CD4-positive, alpha-beta T cell treated with Interleukin-1 beta for 1 hour (primary cell): ENCODE measurements at regions not wholly inside any gene's neighbourhood (a gene's known extent, or its start where the extent isn't known, plus 50 kb on each side); places are given as distances from the start of the nearest gene placed in this dataset.

Source experiments
- DNase-seq, 2 donors: peaks; one replicate each; pipeline ENCODE4 v3.0.0-alpha.2; 2020 to 2022

DNA sequence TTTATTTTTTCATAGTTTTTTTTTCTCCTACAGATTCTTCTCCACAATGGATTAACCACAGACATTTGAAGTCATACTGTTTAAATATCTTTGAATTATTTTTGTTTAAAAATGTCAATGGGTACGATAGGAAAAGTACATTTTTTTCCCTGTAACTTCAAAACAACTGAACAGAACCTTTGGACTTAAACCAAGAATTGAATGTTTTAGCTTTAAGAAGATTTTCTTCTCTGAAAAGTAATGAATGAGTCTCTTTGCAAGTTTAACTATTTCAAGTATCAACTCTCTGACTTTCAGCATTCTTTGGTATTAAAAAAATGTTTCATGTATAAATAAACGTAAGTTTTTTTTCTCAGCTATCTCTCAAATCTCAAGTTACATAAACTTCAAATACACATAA lies 364.3 kb downstream of the FBXO8 start:
- no peak for DNase-seq

DNA sequence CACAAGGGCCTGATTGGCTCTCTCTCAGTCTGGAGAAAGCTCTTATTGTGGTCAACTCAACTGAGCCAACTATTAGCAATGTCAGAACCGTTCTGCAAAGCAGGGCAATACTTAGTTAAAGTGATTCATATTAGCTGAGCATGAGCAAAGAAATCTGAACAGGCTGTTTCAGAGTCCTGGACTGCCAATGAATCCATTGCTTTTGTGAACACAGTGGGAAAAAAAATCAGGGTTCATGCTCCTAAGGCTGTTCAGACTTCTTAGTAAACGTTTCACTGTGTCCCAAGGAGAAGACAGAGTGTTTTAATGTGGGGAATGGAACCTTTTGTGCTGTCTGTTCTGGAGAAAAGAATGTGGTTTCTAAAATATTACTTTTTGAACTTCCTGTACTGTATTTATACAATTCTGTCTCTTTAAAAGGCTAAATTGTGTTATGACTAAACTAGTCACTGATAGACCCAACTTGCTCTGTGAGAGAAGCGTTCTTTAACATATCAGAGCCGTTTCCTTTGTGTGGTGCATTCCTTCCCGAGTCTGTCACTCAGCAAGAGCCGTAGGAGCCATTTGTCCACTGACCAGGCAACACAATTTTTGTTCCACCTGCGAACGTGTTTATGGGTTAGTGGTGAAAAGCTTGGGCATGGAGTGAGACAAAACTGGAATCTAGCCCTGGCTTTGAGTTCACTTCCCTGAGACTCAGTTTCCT lies 366.1 kb downstream of the FBXO8 start:
- DNase-seq, result no peak

DNA sequence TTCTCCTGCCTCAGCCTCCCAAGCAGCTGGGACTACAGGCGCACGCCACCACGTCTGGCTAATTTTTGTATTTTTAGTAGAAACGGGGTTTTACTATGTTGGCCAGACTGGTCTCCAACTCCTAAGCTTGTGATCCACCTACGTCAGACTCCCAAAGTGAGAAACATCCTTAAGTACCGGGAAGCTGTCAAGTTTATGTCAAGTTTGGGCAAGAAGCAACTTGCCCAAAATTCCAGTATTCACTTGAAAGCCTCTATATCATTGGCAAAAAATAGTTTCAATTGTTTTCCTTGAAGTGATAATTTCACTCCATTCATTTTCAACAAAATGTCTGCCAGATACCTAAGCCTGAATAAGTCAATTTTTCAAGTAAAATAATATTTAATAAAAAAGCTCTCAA lies 370.0 kb downstream of the FBXO8 start:
- DNase-seq, result no peak

DNA sequence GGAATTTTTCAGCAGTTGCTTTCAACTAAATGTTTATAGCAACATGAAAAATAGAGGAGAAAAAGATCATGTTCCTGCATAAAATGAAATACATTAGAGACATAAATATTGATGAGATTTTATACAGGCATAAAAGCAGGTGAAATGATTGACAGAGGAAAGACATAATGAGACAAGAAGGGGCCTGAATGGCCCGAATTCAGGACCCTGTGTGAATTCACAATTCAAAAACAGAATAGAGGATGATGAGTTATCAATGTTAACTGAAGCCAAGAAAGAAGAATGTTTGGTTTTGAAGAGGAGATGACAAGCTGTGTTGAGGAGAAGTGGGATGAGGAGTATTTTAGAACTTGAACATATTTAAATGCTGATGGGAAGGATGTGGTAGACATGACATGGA lies 371.1 kb downstream of the FBXO8 start:
- no peak for DNase-seq

DNA sequence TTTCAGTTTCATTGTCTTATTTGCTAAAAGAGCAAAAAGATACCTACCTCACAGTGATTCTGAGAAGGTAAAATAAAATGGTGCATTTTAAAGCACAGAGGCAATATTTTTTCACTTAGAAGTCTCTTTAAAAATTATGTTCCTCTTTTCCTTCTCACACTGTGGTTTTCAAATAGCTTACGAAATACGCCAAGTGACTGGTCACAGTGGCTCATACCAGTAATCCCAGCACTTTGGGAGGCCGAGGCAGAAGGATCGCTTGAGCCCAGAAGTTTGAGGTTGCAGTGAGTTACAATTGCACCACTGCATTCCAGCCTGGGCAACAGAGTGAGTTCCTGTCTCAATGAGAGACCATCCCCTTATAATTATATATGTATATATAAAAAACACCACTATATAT lies 372.6 kb downstream of the FBXO8 start:
- peak in 1 of 2 donors; percentile 10 for DNase-seq

DNA sequence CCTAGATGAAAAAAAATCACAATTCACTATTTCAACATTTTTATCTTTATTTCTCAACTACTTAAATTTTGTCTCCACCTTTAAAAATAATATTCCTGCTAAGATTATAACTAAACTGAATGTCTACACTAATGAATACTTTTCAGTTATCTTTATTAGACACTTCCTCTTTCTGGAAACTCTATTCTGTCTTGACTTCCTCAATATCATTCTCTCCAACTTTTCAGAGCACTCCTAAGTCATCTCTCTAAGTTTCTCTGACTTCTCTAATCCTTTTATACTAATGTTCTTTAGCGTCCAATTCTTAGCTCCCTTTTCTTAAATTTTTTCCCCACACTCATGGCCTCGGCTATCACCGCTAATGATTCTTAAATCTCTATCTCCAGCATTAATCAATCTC lies 374.2 kb downstream of the FBXO8 start:
- no peak for DNase-seq

DNA sequence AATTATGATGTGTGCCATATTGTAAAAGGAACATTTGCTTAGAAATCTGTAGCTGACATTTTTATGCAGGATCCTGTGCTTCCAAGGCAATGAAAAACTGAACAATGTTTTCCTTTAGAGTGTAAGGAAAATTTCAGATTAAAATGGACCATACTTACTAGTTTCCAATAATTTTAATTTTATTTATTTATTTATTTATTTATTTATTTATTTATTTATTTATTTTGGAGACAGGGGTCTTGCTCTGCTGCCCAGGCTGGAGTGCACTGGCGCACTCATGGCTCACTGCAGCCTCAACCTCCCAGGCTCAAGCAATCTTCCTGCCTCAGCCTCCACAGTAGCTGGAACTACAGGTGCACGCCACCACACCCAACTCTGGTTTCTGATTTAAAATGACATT lies 369.8 kb upstream of the HAND2 start:
- no peak for DNase-seq

DNA sequence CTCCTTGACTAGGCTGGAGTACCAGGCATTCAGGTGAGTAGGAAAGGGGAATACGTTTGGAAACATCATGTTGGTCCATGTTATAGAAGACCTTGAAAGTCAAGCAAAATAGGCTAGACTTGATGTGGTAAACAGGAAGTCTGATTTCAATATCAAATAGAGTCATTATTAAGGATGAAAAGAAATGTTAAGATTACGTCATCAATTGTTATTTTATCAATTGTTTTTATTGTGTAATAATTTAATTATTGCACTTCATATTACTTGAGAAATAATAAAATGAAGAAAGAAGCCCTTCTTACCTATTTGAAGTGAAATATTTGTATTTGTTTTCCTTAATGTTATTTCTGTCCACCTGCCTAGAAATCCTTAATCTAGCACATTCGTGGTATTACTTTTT lies 361.0 kb upstream of the HAND2 start:
- DNase-seq, result no peak

DNA sequence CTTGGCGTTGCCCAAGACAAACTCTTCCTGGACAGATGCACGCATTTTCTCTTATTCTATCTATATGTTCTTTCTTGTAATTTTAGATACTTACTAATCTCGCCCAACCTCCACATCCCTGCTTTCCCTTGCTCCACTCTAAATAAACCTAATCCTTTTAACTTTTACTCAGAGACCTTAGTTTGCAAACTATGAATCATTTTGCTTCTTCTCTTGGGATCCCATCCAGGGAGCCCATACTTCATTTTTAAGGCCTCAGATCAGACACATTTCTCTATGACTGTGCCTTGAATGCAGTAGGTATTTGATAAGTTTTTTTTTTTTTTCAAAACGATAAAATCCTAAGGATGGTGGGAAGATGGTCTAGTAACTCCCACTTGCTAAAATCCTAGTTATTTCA lies 353.8 kb upstream of the HAND2 start:
- no peak for DNase-seq

DNA sequence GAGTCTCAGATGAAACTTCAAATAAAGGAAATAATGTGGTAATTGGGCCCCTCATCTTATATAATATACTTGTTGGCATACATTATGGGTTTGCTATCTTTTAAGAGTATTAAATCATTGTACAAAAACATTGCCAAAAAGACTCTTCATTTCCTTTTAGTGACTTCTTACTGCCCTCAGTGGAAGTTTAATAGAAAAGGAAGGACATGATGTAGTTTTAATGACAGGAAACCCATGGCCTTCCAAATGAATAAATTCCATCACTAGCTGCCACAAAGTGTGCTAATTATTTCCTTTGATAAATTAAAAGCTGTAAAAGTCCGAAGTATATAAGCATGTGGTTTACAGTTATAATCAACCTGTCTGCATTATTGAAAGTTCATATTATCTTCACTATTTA lies 350.9 kb upstream of the HAND2 start:
- no peak for DNase-seq

DNA sequence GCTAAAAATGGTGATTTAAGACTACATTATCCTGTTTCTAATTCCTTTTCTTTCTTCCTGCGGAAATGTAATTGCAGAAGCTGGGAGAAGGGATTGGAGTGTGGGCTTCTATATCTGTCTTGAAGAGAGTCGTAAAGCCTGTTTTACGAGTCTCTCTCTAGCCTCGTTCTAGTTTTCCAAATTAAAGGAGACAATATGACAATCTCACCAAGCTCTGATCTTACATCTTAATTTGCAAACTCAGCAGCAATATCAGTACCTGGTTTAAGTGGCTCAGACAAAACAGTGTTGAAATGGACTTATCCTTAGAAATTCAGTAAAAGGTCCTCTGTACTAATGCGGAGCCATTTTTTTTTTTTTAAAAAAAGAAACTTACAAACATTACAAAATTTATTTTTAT lies 349.5 kb upstream of the HAND2 start:
- no peak for DNase-seq

DNA sequence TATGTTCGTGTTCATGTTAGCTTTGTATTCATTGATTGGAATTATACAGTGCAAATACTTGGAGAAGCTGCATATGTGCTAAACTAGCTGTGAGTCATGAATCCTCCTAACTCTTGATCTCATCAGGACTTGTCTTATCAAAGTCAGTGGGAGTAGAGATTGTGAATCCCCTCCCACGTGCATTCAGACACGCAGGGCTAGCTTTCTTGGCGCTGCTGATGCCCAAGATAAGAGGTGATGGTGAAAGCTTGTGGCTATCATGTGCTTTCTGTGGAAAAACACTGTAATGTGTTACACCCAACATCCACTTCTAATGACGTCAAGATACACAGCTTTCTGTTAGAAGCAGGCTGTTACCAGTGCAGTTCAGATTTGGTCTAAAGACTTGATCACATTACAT lies 348.7 kb upstream of the HAND2 start:
- DNase-seq, result no peak

DNA sequence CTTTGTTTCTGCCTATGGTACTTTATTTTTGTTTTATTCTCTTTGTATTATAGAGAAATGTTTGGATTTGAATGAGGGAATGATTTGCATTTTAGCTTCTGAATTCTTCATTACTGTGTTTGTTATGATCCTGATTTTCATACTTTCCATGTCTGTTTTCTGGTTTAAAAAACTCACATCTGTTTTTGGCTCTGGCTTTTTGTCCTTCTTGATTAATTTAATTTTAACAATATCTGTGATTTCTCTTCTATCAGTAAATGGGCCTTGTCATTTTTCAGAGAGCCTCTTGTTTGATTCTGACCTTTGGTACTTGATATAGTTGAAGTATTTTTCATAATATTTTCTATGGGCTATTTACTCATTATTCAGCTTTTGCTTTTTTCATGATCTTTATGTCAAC lies 341.6 kb upstream of the HAND2 start:
- DNase-seq, result no peak

DNA sequence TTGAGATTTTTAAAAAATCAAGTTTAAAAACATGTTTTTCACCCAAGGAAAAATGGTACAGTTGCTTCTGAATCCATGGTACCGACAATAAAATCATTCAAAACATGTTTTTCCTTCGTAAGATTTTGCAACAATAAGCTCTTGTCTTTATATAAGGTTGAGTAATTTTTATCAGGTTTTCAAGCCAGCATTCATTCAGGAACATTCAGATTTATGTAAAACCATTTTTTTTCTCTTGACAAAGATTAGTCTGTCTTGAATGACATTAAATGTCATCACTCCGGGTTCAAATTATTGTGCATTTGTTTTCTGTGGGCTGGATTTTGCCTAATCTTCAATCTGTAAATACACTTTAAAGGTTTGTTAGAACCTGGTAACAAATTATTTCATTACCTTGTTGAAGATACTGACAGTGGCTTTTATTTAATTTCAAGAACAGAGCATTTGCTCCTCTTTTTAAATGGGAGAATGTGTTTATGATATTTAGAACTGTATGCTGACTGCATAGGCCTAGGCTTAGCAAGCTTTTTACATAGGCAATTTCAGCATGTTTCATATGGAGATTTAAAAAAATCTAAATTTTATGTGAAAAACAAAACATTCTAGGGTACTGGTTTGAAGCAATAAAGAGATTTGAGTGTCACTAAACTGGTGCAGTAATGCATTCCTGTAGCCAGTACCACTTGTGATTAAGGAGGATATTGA lies 336.4 kb upstream of the HAND2 start:
- no peak for DNase-seq

DNA sequence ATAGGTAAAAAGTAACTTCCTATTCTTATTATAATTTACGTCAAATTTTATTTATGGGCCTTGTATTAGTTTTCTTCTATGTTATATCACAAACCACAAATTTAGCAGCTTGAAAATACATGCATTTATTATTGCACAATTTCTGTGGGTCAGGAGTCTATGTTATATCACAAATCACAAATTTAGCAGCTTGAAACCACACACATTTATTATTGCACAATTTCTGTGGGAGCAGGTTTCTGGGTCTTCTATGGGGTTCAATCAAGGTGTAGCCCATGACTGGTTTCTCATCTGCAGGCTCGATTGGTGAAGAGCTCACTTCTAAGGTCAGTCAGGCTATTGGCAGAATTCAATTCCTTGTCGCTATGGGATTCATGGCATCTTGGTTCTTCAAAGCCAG lies 332.7 kb upstream of the HAND2 start:
- DNase-seq, result no peak

DNA sequence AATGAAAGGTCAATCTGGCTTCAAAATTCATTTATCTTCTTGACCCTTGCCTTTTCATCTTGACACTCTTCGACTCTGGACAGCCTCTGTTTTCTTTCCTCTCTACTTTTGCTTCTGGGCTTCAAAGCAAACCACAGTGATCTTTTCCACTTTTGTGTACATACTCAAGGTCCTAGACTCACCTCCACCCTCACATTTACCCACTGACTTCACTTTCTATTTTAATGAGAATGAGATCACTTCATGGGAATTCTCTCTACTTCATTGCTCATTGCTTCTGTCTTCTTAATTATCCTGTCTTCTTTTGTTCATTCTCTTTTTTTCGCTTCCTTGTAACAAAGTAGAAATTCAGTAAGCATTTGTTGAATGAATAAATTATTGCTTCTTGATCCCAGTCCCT lies 330.1 kb upstream of the HAND2 start:
- DNase-seq, result no peak

DNA sequence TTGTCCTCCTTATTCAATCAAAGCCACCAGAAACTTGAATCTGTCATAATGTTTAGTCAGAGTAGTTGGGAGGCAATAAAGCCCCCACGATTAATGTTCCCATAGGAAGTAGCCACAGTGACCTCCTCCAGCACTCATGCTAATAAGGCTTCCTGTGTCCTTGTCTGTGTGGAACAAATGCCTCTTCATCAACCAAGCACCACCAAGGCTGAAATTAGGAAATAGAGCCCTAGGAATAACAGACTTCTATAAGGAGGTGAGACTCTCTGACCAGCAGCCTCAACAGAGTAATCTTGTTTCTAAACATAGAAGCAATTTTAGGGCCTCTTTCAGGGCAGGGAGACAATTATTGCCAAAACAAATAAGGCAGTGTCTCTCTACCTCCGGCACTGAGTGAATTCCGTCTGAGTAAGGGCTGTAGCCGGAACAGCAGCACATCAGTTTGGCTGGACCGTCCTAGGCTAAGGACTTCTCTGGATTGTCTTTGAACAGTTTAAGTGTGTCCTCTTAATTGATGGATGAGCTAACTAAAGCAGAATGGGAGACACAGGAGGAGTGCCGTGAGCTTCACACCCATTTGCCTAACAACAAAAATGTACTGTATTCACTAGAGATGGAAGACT lies 329.2 kb upstream of the HAND2 start:
- DNase-seq, result no peak

DNA sequence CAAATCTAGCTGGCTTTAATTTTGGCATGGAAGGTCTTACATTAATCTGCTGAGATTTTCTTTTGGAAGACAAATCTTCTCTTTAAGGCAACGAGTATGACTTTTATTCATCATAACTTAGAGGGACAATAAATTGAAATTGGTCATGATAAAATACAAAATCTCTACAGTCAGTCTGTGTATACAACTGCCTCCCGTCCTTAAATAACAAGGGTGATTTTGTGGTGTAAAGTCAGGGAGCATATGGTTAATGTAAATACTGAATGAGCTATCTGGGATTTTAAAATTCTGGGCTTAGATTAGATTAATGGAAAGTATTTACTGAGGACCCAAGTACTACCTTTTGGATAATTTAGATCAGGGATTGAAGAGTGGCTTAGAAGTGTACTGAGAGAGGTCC lies 328.4 kb upstream of the HAND2 start:
- no peak for DNase-seq

DNA sequence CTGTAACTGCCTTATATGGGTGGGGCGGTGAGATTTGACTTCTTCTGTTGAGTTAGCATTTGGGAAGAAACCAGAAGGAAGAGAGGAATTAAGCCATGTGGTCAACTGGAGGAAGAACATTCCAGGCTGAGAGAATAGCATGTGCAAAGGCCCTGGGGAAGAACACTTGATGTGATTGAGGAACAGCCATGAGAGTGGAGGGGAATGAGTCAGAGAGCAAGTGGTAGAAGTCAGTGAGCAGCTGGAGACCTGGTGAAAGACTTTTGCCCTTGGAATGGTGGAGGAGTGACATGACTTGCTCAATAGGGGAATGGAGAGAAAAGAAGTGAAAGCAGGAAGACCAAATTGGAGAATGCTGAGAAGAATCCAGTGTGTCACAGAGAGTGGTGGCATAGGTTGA lies 327.8 kb upstream of the HAND2 start:
- no peak for DNase-seq

DNA sequence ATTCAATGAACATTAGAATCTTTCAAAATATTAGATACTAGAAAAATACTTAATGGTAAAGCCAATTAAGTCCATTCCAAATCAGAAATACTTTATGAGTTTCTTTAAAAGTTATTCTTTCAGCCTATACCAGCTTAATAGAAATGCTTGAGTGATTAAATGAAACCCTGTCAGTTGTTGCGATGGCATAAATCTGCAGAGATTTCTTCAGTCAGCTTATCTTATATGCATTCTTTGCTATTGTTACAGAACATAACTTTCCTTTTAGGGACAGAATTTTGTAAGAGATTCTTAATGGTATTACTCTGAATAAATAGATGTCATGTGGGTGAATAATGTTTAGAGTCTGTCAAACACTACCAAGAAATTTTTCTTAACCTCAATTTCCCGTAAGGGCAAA lies 325.0 kb upstream of the HAND2 start:
- no peak for DNase-seq

DNA sequence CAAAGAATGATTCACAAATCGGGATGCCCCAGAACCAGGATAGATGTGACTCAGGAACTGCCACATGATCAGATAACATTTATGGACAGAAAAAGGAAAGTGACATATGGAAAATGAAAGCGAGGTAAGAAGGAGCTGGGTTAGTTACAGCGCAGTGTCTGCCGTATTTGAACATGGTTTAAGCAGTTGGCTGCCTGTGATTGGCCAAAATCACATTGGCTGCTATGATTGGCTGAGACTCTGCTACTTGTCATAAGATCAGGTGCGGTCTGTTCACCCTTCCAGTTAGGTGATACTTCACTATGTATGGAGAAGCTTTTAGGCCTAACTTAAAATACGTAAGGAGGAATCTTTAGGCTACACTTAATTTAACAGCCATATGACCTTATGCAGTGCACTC lies 322.7 kb upstream of the HAND2 start:
- no peak for DNase-seq

DNA sequence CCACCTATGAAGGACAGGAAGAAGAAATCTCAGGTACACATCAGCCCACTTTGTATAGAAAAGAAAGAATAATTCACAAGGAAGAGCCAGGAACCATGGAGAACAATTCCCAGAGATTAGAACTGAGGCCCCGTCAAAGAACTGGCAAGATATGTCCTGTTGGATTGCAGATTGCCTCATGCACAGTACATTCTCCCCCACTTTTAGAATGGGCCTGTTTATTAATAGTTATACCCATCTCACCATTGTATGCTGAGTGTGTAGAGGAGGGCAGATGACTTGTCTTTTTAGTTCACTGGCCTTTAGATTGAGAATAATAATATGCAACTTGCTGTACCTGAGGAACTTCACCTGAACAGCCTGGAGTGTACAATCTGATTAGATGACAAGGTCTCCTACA lies 315.6 kb upstream of the HAND2 start:
- no peak for DNase-seq

DNA sequence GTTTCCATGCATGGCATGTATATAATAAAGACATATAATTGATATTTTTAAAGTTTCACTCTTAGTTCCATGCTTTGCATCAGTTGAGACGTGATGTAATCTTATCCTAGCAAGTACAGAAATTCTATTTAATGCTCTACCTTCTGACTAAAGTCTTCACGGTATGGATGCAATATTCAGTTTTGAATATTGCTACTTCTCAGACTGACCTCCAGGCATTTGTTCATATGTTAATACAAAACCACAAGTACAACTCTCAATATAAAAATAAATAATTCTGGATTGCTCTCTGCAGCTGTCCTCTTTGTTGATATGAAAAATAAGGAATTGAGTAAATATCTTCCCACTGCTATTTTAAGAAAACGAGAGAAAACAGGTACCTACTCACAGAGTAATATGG lies 309.8 kb upstream of the HAND2 start:
- no peak for DNase-seq

DNA sequence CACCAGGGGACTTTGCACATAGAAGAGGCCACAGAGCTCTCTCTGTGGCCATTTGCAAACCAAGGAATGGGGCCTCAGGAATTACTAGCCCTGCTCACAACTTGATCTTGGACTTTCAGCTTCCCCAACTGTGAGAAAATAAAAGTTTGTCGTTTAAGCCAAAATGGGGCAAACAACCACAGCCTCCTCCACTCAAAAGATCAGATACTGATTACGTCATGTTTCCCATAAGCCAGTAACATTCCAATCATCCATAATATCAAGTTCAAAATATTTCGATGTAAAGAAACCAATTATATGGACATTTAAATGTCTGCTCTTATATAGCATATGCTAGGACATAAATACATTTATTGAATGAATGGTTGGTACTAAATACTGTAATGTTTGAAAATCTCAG lies 307.5 kb upstream of the HAND2 start:
- no peak for DNase-seq

DNA sequence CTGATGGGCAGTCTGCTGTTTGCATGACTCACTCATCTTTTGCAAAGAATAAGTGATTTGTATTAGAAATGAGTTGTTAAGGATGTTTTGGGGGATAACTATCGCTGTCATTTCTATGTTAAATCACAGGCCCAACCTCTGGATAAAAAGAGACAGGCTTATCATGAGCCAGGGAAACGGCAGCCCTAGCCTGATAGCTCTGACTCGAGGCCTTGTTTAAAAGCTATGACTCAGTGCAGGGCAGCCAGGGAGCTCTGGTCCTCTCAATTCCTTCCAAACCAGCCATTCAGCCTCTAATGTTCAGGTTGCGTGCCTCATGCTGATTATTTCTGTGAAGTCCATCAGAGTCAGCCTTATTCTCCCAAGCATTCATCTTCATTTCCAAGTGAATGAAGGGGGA lies 305.9 kb upstream of the HAND2 start:
- no peak for DNase-seq
